BLaER1 treated with 17β-estradiol and CSF1 and Interleukin-3, amounts not matched to agents 10 nM and 100 nM (cell line): ENCODE measurements at regions not wholly inside any gene's neighbourhood (a gene's known extent, or its start where the extent isn't known, plus 50 kb on each side); places are given as distances from the start of the nearest gene placed in this dataset.
"Not testable (repeated sequence)": the region's sequence is repeated elsewhere in the genome, so short reads cannot be mapped to it uniquely, and the experiment has no call there.

Experiments used
- H3K27ac ChIP-seq, 11 experiments: shearing (Covaris generic); formaldehyde crosslinking; 2 replicates each; pipeline ENCODE4 v1.8.1; 2022
- H3K27me3 ChIP-seq, 11 experiments: shearing (Covaris generic); formaldehyde crosslinking; 2 replicates each; pipeline ENCODE4 v1.8.1; 2022
- H3K36me3 ChIP-seq, 11 experiments: shearing (Covaris generic); formaldehyde crosslinking; 2 replicates each; pipeline ENCODE4 v1.8.1; 2022
- H3K4me1 ChIP-seq, 10 experiments: shearing (Covaris generic); formaldehyde crosslinking; 2 replicates each; pipeline ENCODE4 v1.8.1; 2022
- H3K4me2 ChIP-seq, 11 experiments: shearing (Covaris generic); formaldehyde crosslinking; 2 replicates each; pipeline ENCODE4 v1.8.1; 2022
- H3K4me3 ChIP-seq, 10 experiments: shearing (Covaris generic); formaldehyde crosslinking; 2 replicates each; pipeline ENCODE4 v1.8.1; 2022
- H3K9ac ChIP-seq, 11 experiments: shearing (Covaris generic); formaldehyde crosslinking; 2 replicates each; pipeline ENCODE4 v1.8.1; 2022
- H3K9me3 ChIP-seq, 11 experiments: shearing (Covaris generic); formaldehyde crosslinking; replicated peaks in 1 of 11; 2 replicates each; pipeline ENCODE4 v1.8.1; 2022
- H4K20me1 ChIP-seq, 11 experiments: shearing (Covaris generic); formaldehyde crosslinking; 2 replicates each; pipeline ENCODE4 v1.8.1; 2022
- Cebpa-rat ChIP-seq, 11 experiments: shearing (Covaris generic); IDR thresholded peaks; 2 replicates each; pipeline ENCODE4 v1.8.1; 2022

GRCh38 chr20:50447102-50447804 is 62.9 kb upstream of the PTPN1 start:
- no peaks in the 10 kb centered on the region for H3K9me3 ChIP-seq
- H3K9ac ChIP-seq, result no peak overlapping the region

GRCh38 chr20:50447817-50448216 is 62.4 kb upstream of the PTPN1 start:
- TF ChIP-seq Cebpa-rat (IDR thresholded peaks at IDR 0.05), result no peak
- Histone ChIP-seq H3K36me3 (no peaks in the 10 kb centered on the region), H4K20me1 (no peaks in the 10 kb centered on the region), H3K27ac (no peak overlapping the region), H3K27me3 (no peaks in the 10 kb centered on the region), H3K4me1 (peaks cover 41 to 81% (median 59%) of the 10 kb centered on the region in 10 experiments), H3K4me2 (peak overlapping the region in 1 of 11 experiments; percentile 0; a peak in 1 of 22 replicates), H3K9ac (no peak overlapping the region), H3K9me3 (no peaks in the 10 kb centered on the region), H3K4me3 (no peak overlapping the region)

More at GRCh38 chr20:50447102-50447804, 62.9 kb upstream of the PTPN1 start:
- H4K20me1 ChIP-seq, result no peaks in the 10 kb centered on the region
- H3K27me3 ChIP-seq, result no peaks in the 10 kb centered on the region
- peak overlapping the region in 5 of 11 experiments; percentile 65 to 83 (median 67); a peak in 7 of 22 replicates for H3K4me2 ChIP-seq
- H3K27ac ChIP-seq, result 0 out of 22 replicates have a peak overlapping the region, but pooled peaks of 1 of the 11 experiments have one; percentile 2
- no peaks in the 10 kb centered on the region for H3K36me3 ChIP-seq
- H3K4me3 ChIP-seq, result no peak overlapping the region
- H3K4me1 ChIP-seq, result peaks cover 35 to 81% (median 53%) of the 10 kb centered on the region in 10 experiments
- TF ChIP-seq Cebpa-rat (IDR thresholded peaks at IDR 0.05), result no peak

GRCh38 chr20:50448625-50449403 is 61.4 kb upstream of the PTPN1 start:
- not testable (repeated sequence) for H3K4me3 ChIP-seq, H4K20me1 ChIP-seq, H3K9me3 ChIP-seq, H3K36me3 ChIP-seq, H3K27me3 ChIP-seq
- Histone ChIP-seq H3K9ac (peak overlapping the region in 1 of 11 experiments; percentile 62; a peak in 2 of 22 replicates), H3K4me1 (peaks cover 41 to 90% (median 69%) of the 10 kb centered on the region in 10 experiments), H3K27ac (peak overlapping the region in 6 of 11 experiments; percentile 80 to 90 (median 86); a peak in 10 of 22 replicates), H3K4me2 (peak overlapping the region in 9 of 11 experiments; percentile 77 to 98 (median 91); a peak in 15 of 22 replicates)

GRCh38 chr20:50449738-50450492 is 60.3 kb upstream of the PTPN1 start:
- H3K27me3 ChIP-seq, result no peaks in the 10 kb centered on the region
- peak overlapping the region in 9 of 11 experiments; percentile 66 to 90 (median 86); a peak in 17 of 22 replicates for H3K27ac ChIP-seq
- H4K20me1 ChIP-seq, result no peaks in the 10 kb centered on the region
- peak overlapping the region in 1 of 10 experiments; percentile 62; a peak in 2 of 20 replicates for H3K4me3 ChIP-seq
- no peaks in the 10 kb centered on the region for H3K36me3 ChIP-seq
- peak overlapping the region; percentile 67 to 98 (median 91) for H3K4me2 ChIP-seq
- no peak for TF ChIP-seq Cebpa-rat (IDR thresholded peaks at IDR 0.05)
- H3K9me3 ChIP-seq, result no peaks in the 10 kb centered on the region
- H3K9ac ChIP-seq, result peak overlapping the region in 8 of 11 experiments; percentile 62 to 79 (median 76); a peak in 12 of 22 replicates
- peaks cover 41 to 92% (median 79%) of the 10 kb centered on the region in 10 experiments for H3K4me1 ChIP-seq

GRCh38 chr20:50450493-50450826 is 59.7 kb upstream of the PTPN1 start:
- Histone ChIP-seq H3K27ac (peak overlapping the region; percentile 1 to 90 (median 84); a peak in 19 of 22 replicates), H4K20me1 (no peaks in the 10 kb centered on the region), H3K4me1 (peaks cover 39 to 92% (median 80%) of the 10 kb centered on the region in 10 experiments), H3K9me3 (no peaks in the 10 kb centered on the region), H3K9ac (peak overlapping the region in 9 of 11 experiments; percentile 62 to 79 (median 75); a peak in 15 of 22 replicates), H3K27me3 (no peaks in the 10 kb centered on the region), H3K4me3 (peak overlapping the region in 7 of 10 experiments; percentile 42 to 71 (median 55); a peak in 10 of 20 replicates), H3K36me3 (no peaks in the 10 kb centered on the region), H3K4me2 (peak overlapping the region; percentile 67 to 98 (median 91))
- no peak for TF ChIP-seq Cebpa-rat (IDR thresholded peaks at IDR 0.05)

GRCh38 chr20:50450881-50451752 is 59.1 kb upstream of the PTPN1 start:
- H3K4me2 ChIP-seq, result peak overlapping the region; percentile 67 to 98 (median 91)
- peak overlapping the region; percentile 41 to 90 (median 86); a peak in 21 of 22 replicates for H3K27ac ChIP-seq
- TF ChIP-seq Cebpa-rat (IDR thresholded peaks at IDR 0.05), result peak in 10 of 11 experiments; percentile 6 to 99 (median 92); a peak in 18 of 22 replicates

GRCh38 chr20:50451792-50452425 is 58.3 kb upstream of the PTPN1 start:
- Histone ChIP-seq H3K4me1 (peaks cover 51 to 92% (median 81%) of the 10 kb centered on the region in 10 experiments), H3K9ac (peak overlapping the region; percentile 70 to 79 (median 75); a peak in 20 of 22 replicates), H3K4me2 (peak overlapping the region; percentile 67 to 98 (median 91)), H3K27ac (peak overlapping the region; percentile 41 to 90 (median 86); a peak in 20 of 22 replicates), H3K4me3 (peak overlapping the region in 9 of 10 experiments; percentile 38 to 71 (median 54); a peak in 16 of 20 replicates)
- not testable (repeated sequence) for H4K20me1 ChIP-seq, H3K9me3 ChIP-seq, H3K36me3 ChIP-seq, H3K27me3 ChIP-seq

More at GRCh38 chr20:50450881-50451752, 59.1 kb upstream of the PTPN1 start:
- H3K9me3 ChIP-seq, result no peaks in the 10 kb centered on the region
- H3K9ac ChIP-seq, result peak overlapping the region; percentile 70 to 79 (median 75)
- peaks cover 43 to 92% (median 81%) of the 10 kb centered on the region in 10 experiments for H3K4me1 ChIP-seq
- H3K4me3 ChIP-seq, result peak overlapping the region in 9 of 10 experiments; percentile 38 to 71 (median 54); a peak in 17 of 20 replicates
- no peaks in the 10 kb centered on the region for H3K36me3 ChIP-seq
- H4K20me1 ChIP-seq, result no peaks in the 10 kb centered on the region
- H3K27me3 ChIP-seq, result no peaks in the 10 kb centered on the region
